ENCODE measurements at regions not wholly inside any gene's neighbourhood (a gene's known extent, or its start where the extent isn't known, plus 50 kb on each side); places are given as distances from the start of the nearest gene placed in this dataset.

GRCh38 chr9:21565155-21565554 is 83.0 kb upstream of the IFNE start:
- DNase-seq, result no peak

- DNase-seq, result no peak
These were observed 85.8 kb upstream of the IFNE start for GRCh38 chr9:21567926-21568325.

GRCh38 chr9:21568484-21568883 is 86.4 kb upstream of the IFNE start:
- DNase-seq, result no peak

- DNase-seq, result no peak
These were observed 87.6 kb upstream of the IFNE start for GRCh38 chr9:21569721-21570120.

- DNase-seq, result no peak
These were observed 88.6 kb upstream of the IFNE start for GRCh38 chr9:21570643-21571275.

GRCh38 chr9:21574261-21574660 is 92.1 kb upstream of the IFNE start:
- no peak for DNase-seq

GRCh38 chr9:21576331-21577189 is 94.4 kb upstream of the IFNE start:
- DNase-seq, result no peak

- no peak for DNase-seq
These were observed 97.1 kb upstream of the IFNE start for GRCh38 chr9:21579247-21579671.

- no peak for DNase-seq
These were observed 97.6 kb upstream of the IFNE start for GRCh38 chr9:21579743-21580142.

- DNase-seq, result no peak
These were observed 98.7 kb upstream of the IFNE start for GRCh38 chr9:21580636-21581378.

GRCh38 chr9:21583628-21584377 is 101.7 kb upstream of the IFNE start:
- DNase-seq, result no peak

- DNase-seq, result no peak
These were observed 102.8 kb upstream of the IFNE start for GRCh38 chr9:21584890-21585289.

GRCh38 chr9:21585756-21586752 is 103.9 kb upstream of the IFNE start:
- no peak for DNase-seq

GRCh38 chr9:21589344-21590056 is 107.4 kb upstream of the IFNE start:
- DNase-seq, result no peak

- DNase-seq, result no peak
These were observed 108.2 kb upstream of the IFNE start for GRCh38 chr9:21590058-21590996.

- DNase-seq, result no peak
These were observed 109.3 kb upstream of the IFNE start for GRCh38 chr9:21591221-21592062.

GRCh38 chr9:21592063-21592338 is 109.9 kb upstream of the IFNE start:
- DNase-seq, result no peak

- no peak for DNase-seq
These were observed 115.2 kb upstream of the IFNE start for GRCh38 chr9:21597284-21597683.

- no peak for DNase-seq
These were observed 116.6 kb upstream of the IFNE start for GRCh38 chr9:21598749-21599148.
